ENCODE measurements at regions not wholly inside any gene's neighbourhood (a gene's known extent, or its start where the extent isn't known, plus 50 kb on each side); places are given as distances from the start of the nearest gene placed in this dataset.

- Mint-ChIP-seq H3K27me3 (ENCODE audit: unreplicated experiment) (no peaks in the 10 kb centered on the region), H3K27ac (ENCODE audit: unreplicated experiment) (no peak overlapping the region), H3K36me3 (ENCODE audit: low read depth, unreplicated experiment) (no peaks in the 10 kb centered on the region), H3K9me3 (ENCODE audit: unreplicated experiment) (no peaks in the 10 kb centered on the region), H3K4me1 (ENCODE audit: unreplicated experiment) (peaks cover 8% of the 10 kb centered on the region), H3K4me3 (ENCODE audit: unreplicated experiment) (no peak overlapping the region)
- DNase-seq (ENCODE audit: low spot score) = no peak
- TF ChIP-seq CTCF (IDR thresholded peaks at IDR 0.05; ENCODE audit: unreplicated experiment) = no peak
Observed at GRCh38 chr21:35586305-35586704, 474.0 kb downstream of the SETD4 start.

- TF ChIP-seq CTCF (IDR thresholded peaks at IDR 0.05; ENCODE audit: unreplicated experiment) = no peak
- DNase-seq (ENCODE audit: low spot score) = no peak
- Mint-ChIP-seq H3K4me3 (ENCODE audit: unreplicated experiment) (no peak overlapping the region), H3K4me1 (ENCODE audit: unreplicated experiment) (peaks cover 8% of the 10 kb centered on the region), H3K27ac (ENCODE audit: unreplicated experiment) (no peak overlapping the region), H3K27me3 (ENCODE audit: unreplicated experiment) (no peaks in the 10 kb centered on the region), H3K9me3 (ENCODE audit: unreplicated experiment) (no peaks in the 10 kb centered on the region), H3K36me3 (ENCODE audit: low read depth, unreplicated experiment) (no peaks in the 10 kb centered on the region)
Observed at GRCh38 chr21:35585878-35586277, 474.4 kb downstream of the SETD4 start.

GRCh38 chr21:35585155-35585554, 475.2 kb downstream of the SETD4 start:
- H3K4me3 Mint-ChIP-seq (ENCODE audit: unreplicated experiment) = no peak overlapping the region
- no peaks in the 10 kb centered on the region for H3K9me3 Mint-ChIP-seq (ENCODE audit: unreplicated experiment)
- no peak for TF ChIP-seq CTCF (IDR thresholded peaks at IDR 0.05; ENCODE audit: unreplicated experiment)
- H3K27me3 Mint-ChIP-seq (ENCODE audit: unreplicated experiment) = no peaks in the 10 kb centered on the region
- H3K27ac Mint-ChIP-seq (ENCODE audit: unreplicated experiment) = no peak overlapping the region
- H3K4me1 Mint-ChIP-seq (ENCODE audit: unreplicated experiment) = peaks cover 8% of the 10 kb centered on the region
- DNase-seq (ENCODE audit: low spot score) = no peak
- H3K36me3 Mint-ChIP-seq (ENCODE audit: low read depth, unreplicated experiment) = no peaks in the 10 kb centered on the region

GRCh38 chr21:35583566-35584216, 476.6 kb downstream of the SETD4 start:
- no peak overlapping the region for H3K4me3 Mint-ChIP-seq (ENCODE audit: unreplicated experiment)
- no peak for TF ChIP-seq CTCF (IDR thresholded peaks at IDR 0.05; ENCODE audit: unreplicated experiment)
- no peaks in the 10 kb centered on the region for H3K27me3 Mint-ChIP-seq (ENCODE audit: unreplicated experiment)
- peaks cover 8% of the 10 kb centered on the region for H3K4me1 Mint-ChIP-seq (ENCODE audit: unreplicated experiment)
- H3K9me3 Mint-ChIP-seq (ENCODE audit: unreplicated experiment) = no peaks in the 10 kb centered on the region
- no peaks in the 10 kb centered on the region for H3K36me3 Mint-ChIP-seq (ENCODE audit: low read depth, unreplicated experiment)
- DNase-seq (ENCODE audit: low spot score) = no peak
- H3K27ac Mint-ChIP-seq (ENCODE audit: unreplicated experiment) = no peak overlapping the region

GRCh38 chr21:35582731-35583130, 477.6 kb downstream of the SETD4 start:
- no peak for DNase-seq (ENCODE audit: low spot score)
- H3K9me3 Mint-ChIP-seq (ENCODE audit: unreplicated experiment) = no peaks in the 10 kb centered on the region
- no peaks in the 10 kb centered on the region for H3K27me3 Mint-ChIP-seq (ENCODE audit: unreplicated experiment)
- TF ChIP-seq CTCF (IDR thresholded peaks at IDR 0.05; ENCODE audit: unreplicated experiment) = no peak
- H3K27ac Mint-ChIP-seq (ENCODE audit: unreplicated experiment) = no peak overlapping the region
- H3K4me1 Mint-ChIP-seq (ENCODE audit: unreplicated experiment) = peaks cover 8% of the 10 kb centered on the region
- no peak overlapping the region for H3K4me3 Mint-ChIP-seq (ENCODE audit: unreplicated experiment)
- H3K36me3 Mint-ChIP-seq (ENCODE audit: low read depth, unreplicated experiment) = no peaks in the 10 kb centered on the region

Measured in endothelial cell (in vitro differentiated cells).